ENCODE measurements at regions not wholly inside any gene's neighbourhood (a gene's known extent, or its start where the extent isn't known, plus 50 kb on each side); places are given as distances from the start of the nearest gene placed in this dataset.
A peak's percentile ranks its signal among the peaks of the same experiment; 100 is the strongest.

DNA sequence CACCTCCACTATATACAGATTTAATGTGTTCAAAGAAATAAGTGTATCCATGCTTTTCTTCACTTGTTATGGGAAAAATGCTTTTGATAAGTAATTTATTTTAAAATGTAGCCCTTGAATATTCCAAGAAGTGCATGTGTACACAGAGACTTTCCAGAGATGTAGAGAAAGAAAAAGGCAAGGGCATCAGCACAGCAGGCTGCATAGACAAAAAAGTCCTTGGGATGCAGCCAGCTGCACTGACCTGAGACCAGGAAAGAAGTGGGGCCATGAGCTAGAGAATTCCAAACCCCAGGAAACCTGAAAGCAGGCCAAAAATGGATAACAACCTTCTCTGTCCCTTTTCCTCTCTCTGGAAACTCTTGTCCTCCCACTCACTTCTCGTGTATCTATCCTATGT, 51.6 kb upstream of the PRDM8 start:
- DNase-seq (ENCODE audit: extremely low spot score, insufficient read length, low read depth) (no peak), FAIRE-seq (no peak)

DNA sequence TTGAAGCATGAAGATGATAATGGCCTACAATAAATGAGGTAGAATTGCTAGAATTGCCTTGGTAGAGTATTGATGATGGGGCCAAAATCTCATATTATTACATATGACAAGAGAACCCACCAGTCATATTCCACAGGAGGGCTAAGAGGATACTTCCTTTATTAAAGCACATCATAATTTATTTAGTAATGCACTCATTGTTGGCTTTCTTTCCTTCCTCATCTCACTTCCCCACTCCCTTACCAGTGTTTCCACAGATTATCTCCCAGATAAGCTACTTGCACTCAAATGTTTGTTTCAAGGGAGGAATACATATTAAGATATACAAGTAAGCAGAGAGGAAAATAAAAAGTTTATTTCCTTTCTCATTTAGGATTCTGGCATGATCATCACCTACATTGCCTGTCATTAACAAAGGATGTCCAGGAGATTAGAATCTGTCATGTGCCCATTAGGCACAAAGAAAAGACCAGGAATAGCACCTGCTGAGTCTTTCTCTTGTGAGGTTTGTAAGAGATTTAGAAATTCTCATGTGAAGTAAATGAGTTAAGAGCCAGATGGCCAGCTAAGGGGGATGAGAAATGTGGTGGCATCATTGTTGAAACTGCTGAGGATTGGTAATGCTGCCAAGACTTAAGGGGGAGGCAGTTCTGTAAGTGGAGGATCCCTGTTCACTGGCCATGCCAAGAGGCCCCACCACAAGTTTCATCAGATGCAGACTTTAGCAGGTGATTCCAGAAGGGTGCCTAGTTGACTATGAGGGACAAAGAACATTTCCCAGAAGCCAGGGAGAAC, 52.4 kb upstream of the PRDM8 start:
- no peak for DNase-seq (ENCODE audit: extremely low spot score, insufficient read length, low read depth)
- FAIRE-seq = no peak

DNA sequence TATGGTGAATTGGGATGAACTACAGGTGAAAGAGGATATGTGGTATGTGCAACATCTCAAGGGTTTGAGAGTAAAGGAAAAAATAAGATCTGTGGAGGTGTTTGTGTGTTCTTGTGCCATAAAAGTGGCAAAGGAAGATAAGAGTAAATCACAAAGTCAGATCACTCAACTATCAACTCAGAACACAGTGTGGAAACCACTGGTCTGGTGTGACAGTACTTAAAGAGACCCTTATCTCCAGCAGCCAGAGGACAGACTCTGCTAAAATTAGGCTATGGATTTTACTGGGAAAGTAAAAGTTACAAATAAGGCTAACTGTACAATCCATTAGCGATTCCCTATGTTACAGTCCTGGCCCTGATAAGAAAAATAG, 54.0 kb upstream of the PRDM8 start:
- no peak for FAIRE-seq
- DNase-seq (ENCODE audit: extremely low spot score, insufficient read length, low read depth) = no peak

DNA sequence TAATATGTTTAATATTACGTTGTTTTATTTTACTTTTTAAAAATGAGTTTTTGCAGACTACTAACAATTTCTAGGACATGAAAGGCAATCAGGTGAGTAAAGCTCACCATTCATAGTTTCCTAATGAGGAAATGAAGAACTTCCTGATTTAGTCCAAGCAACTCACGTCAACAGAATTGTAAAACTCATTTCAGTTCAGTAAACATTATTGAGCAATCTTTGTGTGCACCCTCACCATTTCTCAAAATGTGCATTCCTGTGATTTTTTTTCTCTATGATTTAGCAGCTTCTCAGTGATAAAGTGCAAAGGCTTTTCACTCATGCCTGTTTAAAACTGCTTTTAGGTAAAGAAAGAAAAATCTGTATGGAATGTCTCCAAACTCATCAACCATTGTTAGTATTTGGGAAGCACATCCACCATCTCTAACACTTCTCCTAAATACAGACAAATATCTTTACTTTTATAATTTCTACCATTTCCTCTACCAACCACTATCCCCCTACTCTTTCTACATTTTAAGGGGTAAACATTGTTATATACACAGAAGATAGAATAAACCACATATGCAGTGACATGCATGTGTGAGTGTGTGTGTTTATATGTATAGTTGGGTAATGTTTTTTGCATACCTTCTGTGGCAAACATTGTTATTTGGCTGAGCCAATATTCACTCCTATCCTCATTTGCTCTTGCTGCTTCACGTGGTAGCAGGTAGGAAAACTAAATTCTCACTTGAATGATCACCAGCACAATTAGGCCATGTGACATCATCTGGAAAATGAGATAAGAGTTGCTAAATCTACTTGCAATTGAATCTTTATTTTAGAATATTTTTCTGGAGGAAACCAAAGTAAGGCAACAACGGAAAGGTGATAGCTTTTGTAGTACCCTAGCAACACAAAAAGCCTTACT, 54.7 kb upstream of the PRDM8 start:
- DNase-seq (ENCODE audit: extremely low spot score, insufficient read length, low read depth) (no peak), FAIRE-seq (no peak)

DNA sequence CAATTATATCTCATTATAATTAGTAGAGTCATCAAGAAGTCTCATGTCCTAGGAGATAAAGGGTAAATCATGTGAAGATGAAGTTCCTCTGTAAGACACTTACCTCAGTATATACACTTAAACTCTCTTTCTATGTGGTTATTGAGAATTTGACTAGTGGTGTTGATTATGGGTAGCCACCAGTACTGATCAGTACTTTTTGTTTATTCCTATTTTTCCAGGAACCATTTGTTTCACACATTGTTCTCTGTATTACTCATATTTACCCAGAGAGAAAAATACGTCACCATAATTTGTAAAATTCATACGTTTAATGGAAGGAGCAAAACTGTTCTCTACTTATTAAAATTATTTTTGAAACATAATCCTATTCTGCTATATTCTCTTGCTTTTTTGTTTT, 55.8 kb upstream of the PRDM8 start:
- FAIRE-seq (no peak), DNase-seq (ENCODE audit: extremely low spot score, insufficient read length, low read depth) (no peak)

DNA sequence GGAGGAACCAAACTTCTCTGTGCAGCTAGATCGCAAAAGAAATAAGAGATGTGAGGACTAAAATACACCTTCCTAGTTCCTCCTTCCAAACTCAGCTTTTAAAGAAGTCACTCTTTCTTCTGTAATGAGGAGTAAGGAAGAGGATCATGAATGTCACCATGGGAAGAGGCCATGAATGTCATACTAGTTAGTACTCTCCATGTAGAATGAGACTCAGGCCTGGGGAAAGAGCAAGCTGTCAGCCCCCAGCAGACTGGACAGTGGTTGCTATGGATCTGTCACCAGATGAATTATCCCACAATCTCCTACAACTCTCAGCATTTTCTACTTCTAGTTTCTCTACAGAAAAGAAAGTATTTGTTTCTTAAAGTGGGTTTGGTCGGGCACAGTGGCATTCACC, 57.1 kb upstream of the PRDM8 start:
- DNase-seq (ENCODE audit: extremely low spot score, insufficient read length, low read depth) (no peak), FAIRE-seq (no peak)

DNA sequence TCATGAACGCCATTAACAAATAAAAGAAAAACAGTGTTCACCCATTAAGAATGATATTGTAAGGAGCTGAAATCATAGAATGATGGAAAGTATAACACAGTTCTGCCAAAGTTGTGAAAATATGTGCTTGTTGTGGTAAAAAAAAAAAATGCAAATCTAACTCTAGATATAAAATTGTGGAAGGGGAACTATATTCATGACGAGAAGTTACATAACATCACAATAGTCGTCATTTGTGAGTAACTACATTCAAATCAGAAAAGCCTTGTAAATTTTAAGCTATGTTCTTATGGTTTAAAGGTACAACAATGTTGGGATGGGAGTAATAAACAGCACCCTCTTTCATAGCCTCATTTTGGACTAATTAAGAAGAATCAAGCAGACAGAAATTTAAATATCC, 57.6 kb upstream of the PRDM8 start:
- no peak for FAIRE-seq
- DNase-seq (ENCODE audit: extremely low spot score, insufficient read length, low read depth) = no peak

DNA sequence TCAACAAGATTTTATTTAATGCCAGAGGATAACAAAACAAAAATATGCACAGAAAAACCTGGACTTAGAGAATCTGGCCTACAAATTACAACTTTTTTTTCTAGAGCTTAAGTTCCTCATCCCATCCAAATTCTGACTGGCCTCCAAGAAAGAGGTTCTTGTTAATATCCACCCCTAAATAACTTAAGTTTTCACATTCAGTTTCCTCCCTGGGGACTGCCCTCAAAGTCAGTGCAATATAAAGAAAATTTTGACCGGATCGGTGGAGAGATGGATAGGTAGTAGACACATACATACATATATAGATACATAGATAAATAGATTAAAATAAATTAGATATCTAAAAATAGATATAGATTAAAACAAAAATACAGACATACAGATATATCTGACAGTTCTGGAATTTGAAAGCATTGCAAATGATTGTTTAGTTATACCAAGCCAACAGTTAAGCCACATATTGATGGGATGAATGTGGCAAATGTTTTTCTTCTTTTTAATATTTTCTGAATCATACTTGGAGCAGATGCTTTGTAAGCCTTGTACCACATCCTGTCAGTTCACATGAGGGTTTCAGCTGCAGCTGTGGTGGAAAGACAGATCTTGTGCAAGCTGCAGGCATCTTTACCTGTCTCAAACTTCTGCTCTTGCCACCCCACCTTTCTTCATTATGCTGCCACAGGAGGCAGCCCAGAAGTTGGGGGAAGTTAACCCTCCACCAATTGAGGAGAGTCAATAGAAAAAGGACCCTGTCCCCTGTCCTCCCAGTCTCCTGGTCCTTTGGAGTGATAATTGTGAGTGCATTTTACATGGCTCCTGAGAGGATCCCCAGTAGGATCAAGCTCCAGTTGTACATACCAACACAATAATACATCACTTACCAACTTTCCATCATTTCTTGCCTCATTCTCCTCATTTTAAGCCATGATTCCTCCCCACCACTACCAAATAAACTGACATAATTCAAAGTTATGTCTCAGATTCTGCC, 58.5 kb upstream of the PRDM8 start:
- DNase-seq (ENCODE audit: extremely low spot score, insufficient read length, low read depth) (no peak), FAIRE-seq (peak; percentile 64)

DNA sequence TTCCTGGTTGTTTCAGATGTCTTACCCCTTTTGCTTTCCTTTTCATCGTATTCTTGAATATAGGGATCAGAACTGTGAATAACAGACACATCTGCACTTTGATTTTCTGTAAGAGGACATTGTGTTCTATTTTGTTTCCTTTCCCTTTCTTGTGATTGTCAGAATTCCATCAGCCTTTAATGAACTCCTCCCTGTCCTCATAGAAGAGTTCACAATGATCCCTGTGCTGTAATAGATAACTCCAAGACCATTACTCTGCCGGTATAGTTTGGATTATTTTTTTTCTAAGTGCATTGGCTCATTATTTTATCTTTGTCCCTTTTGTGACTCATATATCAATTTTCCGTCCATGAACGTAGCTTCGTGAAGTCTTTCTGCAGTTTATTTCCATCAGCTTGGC, 59.7 kb upstream of the PRDM8 start:
- no peak for DNase-seq (ENCODE audit: extremely low spot score, insufficient read length, low read depth)
- FAIRE-seq = no peak

DNA sequence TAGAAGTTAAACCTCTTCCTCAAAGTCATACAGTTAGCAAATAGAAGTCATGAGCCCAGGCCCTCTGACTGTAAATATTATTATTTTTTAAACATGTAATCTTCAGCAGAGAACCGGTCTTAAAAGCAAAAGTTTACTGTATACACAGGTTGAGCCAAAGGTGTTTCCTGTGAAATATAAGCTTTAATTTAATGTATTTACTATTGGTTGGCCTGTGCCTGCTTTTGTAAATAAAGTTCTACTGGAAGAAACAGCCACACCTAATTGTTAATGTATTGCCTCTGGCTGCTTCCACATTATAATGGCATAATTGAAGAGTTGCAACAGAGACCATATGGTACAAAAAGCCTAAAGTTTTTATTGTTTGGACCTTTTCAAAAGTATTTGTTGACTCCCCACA, 61.0 kb upstream of the PRDM8 start:
- no peak for DNase-seq (ENCODE audit: extremely low spot score, insufficient read length, low read depth)
- no peak for FAIRE-seq

DNA sequence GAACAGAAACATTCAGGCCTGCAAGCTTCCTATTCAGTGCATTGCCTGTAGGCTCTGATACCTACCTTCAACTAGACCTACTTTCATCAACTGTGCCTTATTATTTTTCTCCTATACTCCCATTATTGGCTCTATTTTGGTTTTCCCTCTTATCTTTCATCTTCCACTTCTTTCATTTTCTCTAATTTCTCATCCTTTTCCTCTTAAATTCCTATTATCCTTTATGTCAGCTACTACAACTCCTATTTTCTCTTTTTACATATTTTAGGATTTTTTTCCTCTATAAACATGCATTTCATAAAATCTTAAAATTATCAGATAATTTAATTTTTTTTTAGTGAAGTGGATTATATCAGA, 61.6 kb upstream of the PRDM8 start:
- no peak for FAIRE-seq
- DNase-seq (ENCODE audit: extremely low spot score, insufficient read length, low read depth) = no peak

DNA sequence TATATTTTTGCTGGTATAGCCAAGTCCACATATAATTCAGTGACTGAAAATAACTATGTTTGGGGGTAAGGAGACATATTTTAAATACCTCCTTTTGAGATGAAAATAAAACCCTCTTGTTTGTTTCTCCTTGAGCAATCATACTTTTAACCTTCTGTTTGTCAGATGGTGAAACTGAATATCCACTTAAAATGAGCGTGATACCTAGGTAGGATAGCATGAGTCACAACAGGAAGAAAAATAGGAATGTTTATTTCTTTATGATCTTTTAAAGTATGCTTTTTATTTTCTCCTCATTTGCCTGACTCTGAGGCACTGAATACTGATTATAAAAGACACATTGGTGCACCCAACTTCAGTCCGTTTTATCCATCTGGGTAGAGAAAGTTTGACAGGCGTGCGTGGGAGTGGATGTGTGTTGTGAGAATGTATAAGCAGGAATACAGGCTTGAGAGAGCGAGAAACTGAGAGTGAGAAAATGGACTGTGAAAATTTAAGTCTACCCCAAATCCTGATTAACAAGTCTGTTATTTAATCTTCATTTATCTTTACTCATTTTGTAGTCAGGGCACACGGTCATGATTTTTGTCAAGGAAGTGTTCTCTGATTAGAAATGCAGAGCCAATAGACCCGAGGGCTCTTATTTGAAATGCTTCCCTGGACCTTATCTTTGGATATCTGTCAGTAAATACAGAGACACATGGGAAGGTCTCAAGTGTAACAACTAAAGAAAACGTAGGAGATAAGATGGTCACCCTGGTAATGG, 62.1 kb upstream of the ANTXR2 start:
- DNase-seq (ENCODE audit: extremely low spot score, insufficient read length, low read depth) (no peak), FAIRE-seq (no peak)

DNA sequence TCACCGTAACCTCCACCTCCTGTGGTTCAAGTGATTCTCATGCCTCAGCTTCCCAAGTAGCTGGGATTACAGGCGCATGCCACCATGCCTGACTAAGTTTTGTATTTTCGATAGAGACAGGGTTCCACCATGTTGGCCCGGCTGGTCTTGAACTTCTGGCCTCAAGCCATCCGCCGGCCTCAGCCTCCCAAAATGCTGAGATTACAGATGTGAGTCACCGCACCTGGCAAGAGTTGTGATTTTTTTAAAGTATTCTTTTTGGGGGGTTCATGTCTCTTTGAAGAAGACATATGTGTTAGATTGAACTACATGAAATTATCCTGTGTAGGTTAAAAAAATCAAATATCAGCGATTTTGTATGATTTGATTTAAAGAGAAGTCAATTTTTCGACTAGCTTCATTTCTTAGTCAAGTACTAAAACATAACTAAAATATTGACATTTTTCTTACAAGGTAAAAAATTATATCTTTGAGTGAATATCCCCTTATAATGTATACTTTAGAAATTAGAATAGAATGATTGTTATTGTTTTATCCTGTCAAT, 60.3 kb upstream of the ANTXR2 start:
- FAIRE-seq = no peak
- DNase-seq (ENCODE audit: extremely low spot score, insufficient read length, low read depth) = no peak

DNA sequence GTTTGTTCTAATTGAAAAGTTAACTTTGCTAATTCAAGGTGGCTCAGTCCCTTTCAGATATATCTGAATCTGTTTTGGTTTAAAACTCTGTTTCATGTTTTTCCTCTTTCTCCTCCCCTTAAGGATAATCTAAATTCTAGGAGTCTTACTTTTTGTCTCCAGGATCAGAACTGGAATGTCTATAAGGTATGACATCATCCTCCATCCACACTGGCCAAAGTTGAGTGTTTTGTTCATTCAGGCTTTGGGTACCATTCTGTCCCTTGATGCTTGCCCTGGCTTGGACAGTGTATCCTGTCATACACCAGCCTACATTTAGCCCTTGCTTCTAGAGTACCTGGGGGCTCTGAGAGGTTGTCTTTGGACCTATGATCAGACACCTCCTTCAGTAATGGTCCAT, 56.8 kb upstream of the ANTXR2 start:
- FAIRE-seq = no peak
- no peak for DNase-seq (ENCODE audit: extremely low spot score, insufficient read length, low read depth)

DNA sequence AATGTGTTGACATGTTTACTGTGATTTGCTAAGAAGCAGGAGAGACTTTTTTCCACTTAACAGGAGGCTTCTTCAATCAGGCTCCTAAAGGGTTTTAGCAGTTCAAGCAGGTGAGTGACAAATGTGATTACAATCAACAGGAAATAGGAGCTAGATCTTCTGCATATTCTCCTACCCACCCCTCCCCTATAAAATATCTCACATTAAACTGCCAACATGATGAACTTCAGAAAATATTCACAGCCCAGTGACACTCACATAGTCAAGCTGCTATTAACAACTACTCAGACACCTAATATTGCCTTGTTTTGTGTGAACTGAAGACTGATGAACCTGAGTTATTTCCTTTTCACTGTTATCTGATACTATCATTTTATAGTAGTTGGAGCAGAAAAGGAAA, 55.9 kb upstream of the ANTXR2 start:
- FAIRE-seq (no peak), DNase-seq (ENCODE audit: extremely low spot score, insufficient read length, low read depth) (no peak)

DNA sequence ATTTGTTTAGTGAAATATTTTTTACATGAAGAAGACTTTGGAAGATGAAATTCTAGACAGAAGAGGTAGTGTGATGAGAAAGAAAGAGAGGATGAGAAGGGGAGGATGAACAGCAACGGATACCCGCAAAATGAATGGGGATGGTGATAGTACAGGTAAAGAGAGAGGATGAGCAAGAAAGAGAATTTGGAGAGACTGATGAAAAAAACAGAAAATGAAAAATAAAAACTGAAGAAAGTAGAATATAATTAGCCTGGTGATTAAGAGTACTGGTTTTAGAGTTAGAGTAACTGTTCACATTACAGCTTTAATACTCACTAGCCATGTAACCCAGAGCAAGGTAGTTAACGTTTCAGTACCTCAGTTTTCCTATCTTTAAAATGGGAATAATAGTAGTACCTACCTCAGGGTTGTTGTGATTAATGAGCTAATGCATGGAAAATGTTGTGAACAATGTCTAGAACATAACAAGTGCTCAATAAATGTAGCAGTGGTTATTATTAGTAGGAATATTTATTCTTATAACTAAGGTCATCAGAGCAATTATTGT, 54.9 kb upstream of the ANTXR2 start:
- DNase-seq (ENCODE audit: extremely low spot score, insufficient read length, low read depth) (no peak), FAIRE-seq (no peak)

DNA sequence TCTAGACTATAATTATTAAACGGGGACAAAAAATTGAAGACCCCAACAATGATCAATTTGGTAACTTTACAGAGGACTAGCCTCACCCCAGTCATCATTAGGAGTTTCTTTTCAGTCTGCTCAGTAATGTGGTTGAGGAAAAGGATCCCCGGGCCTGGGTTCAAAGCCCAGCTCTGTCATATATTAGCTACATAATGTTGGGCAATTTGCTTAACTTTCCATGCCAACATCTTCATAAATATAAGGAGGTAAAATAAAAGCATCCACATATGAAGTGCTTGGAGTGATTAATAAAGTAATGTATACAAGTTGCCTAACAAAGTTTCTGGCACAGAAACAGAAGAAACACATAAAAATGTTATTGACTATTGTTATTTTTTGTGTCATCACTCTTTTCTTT, 53.4 kb upstream of the ANTXR2 start:
- DNase-seq (ENCODE audit: extremely low spot score, insufficient read length, low read depth) (no peak), FAIRE-seq (no peak)

DNA sequence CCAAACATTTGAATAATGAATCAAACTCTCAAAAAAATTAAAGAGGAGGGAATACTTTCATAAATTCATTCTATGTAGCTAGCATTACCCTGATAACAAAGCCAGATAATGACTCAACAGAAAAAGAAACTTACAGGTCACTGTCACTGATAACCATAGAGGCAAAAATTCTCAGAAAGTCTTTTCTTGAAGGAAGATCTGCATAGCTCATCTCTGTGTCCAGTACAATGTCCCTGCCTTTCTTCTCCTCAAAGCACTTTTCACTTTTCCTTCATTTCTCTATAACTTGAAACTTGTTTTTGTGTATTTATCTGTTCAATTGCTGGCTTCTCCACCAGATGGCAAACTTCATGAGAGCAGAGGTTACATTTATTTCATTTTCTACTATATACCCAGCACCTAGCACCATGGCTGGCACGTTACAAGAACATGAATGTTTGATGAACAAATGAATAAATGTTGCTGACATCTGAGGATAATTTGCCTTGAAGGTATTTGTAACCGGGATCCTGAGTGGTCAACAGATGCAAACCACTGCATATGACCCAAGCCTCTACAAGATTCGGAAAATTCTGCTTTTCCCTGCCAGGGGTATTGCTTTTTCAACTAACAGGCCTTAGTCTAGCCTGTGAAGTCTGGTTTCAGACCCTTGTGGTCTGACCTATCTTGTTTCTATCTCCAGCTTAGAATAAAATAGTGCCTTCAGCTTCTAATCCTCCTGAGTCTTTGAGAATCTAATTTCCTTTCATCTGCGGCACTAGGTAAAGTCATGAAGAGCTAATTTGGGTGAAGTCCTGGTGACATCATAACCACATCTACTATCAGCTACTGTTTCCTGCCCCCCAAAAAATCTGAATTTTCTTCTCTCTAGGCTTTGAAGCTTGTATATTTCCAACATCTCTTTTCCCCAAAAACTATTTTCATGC, 52.5 kb upstream of the ANTXR2 start:
- no peak for DNase-seq (ENCODE audit: extremely low spot score, insufficient read length, low read depth)
- peak; percentile 48 for FAIRE-seq

Measured in GM18507 (cell line).